Tibial artery (tissue), 4 donors: ENCODE measurements at regions not wholly inside any gene's neighbourhood (a gene's known extent, or its start where the extent isn't known, plus 50 kb on each side); places are given as distances from the start of the nearest gene placed in this dataset.

Source experiments
- DNase-seq, 2 donors: peaks; one replicate each; pipeline ENCODE4 v3.0.0-alpha.2; 2019
- H3K27ac ChIP-seq, 2 donors: fragments of 200-600 bp; sonication (generic) in 1 of 2; 1 replicate in 1 of 2; 2 replicates in 1 of 2; pipeline ENCODE4 v1.5.1; 2018 to 2019; ENCODE audit warnings: mild to moderate bottlenecking in 1 of 2
- H3K27me3 ChIP-seq, 2 donors: fragments of 200-600 bp; sonication (generic) in 1 of 2; one replicate each; pipeline versions ENCODE4 v1.5.1 to v1.6.0; 2016 to 2019
- H3K36me3 ChIP-seq, 3 donors: fragments of 200-600 bp; sonication (generic) in 2 of 3; one replicate each; pipeline ENCODE4 v1.5.1; 2016 to 2019; ENCODE audit warnings: mild to moderate bottlenecking in 2 of 3
- H3K4me1 ChIP-seq, 4 donors: fragments of 200-600 bp; sonication (generic) in 2 of 4; 1 replicate in 3 of 4; 2 replicates in 1 of 4; pipeline ENCODE4 v1.5.1; 2016 to 2019
- H3K4me3 ChIP-seq, 2 donors: fragments of 200-600 bp; sonication (generic) in 1 of 2; 1 replicate in 1 of 2; 2 replicates in 1 of 2; pipeline ENCODE4 v1.5.1; 2018 to 2019; ENCODE audit warnings: mild to moderate bottlenecking in 2 of 2
- H3K9me3 ChIP-seq, 3 donors: fragments of 200-600 bp; sonication (generic) in 1 of 3; one replicate each; pipeline ENCODE4 v1.5.1; 2016 to 2019
- intact Hi-C: fragments of 100-400 bp; cut with DNase I; formaldehyde crosslinking; loops from one replicate; pipeline ENCODE4 v1.15.0; 2023; ENCODE audit warnings: low total_unique reads
- TF ChIP-seq, protein P1 (sequence below), 2 experiments: fragments of 200-600 bp in 1 of 2; fragments of 450-650 bp in 1 of 2; IDR thresholded peaks; one replicate each; pipeline ENCODE4 v1.5.1; 2017 to 2019; ENCODE audit warnings: antibody characterized with exemption in 2 of 2, mild to moderate bottlenecking in 1 of 2, moderate library complexity in 1 of 2

DNA sequence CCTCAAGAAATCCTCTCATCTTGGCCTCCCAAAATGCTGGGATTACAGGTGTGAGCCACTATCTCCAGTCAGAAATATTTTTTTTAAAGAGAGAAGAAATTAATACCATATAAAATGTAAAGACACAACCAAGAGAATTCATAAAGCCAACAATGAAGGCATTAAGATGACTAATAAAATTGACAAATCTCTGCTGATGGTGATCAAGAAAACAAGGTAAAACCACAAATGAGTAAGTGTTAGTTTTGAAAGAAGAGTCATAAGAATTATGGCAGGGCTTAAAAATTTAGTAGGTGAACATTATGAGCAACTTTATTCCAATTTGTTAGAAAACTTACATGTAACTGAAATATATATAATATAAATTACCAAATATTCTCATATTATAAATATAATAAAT, 752.8 kb upstream of the CELF4 start:
- H3K9me3 ChIP-seq = no peaks in the 10 kb centered on the region
- H3K27me3 ChIP-seq = no peaks in the 10 kb centered on the region
- TF ChIP-seq, protein P1, sequence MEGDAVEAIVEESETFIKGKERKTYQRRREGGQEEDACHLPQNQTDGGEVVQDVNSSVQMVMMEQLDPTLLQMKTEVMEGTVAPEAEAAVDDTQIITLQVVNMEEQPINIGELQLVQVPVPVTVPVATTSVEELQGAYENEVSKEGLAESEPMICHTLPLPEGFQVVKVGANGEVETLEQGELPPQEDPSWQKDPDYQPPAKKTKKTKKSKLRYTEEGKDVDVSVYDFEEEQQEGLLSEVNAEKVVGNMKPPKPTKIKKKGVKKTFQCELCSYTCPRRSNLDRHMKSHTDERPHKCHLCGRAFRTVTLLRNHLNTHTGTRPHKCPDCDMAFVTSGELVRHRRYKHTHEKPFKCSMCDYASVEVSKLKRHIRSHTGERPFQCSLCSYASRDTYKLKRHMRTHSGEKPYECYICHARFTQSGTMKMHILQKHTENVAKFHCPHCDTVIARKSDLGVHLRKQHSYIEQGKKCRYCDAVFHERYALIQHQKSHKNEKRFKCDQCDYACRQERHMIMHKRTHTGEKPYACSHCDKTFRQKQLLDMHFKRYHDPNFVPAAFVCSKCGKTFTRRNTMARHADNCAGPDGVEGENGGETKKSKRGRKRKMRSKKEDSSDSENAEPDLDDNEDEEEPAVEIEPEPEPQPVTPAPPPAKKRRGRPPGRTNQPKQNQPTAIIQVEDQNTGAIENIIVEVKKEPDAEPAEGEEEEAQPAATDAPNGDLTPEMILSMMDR (IDR thresholded peaks at IDR 0.05) = no peak
- H3K36me3 ChIP-seq = no peaks in the 10 kb centered on the region
- DNase-seq = no peak
- H3K27ac ChIP-seq = no peak overlapping the region
- no peaks in the 10 kb centered on the region for H3K4me1 ChIP-seq
- intact Hi-C loops = no loop called here
- no peak overlapping the region for H3K4me3 ChIP-seq

DNA sequence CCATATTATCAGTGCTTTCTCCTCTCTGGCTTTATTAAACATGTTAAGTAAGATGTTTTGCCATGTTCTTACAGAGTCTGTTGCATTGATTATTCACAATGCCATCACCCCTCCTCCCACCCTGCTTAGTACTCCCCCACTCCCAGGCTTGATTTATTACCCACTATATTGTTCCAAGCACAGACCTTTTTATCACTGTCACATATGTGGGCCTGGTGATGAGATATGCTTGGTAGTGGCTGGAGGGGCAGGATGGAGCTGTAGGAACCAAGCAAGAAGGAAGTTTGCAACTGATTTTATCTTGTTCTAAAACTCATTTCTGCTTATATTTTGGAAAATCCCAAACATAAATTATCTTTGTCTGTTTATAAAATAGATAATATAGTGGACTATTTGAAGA, 748.2 kb upstream of the CELF4 start:
- Histone ChIP-seq H3K4me3 (no peak overlapping the region), H3K36me3 (no peaks in the 10 kb centered on the region), H3K27me3 (no peaks in the 10 kb centered on the region), H3K4me1 (no peaks in the 10 kb centered on the region), H3K9me3 (no peaks in the 10 kb centered on the region), H3K27ac (no peak overlapping the region)
- intact Hi-C loops = no loop called here
- TF ChIP-seq, protein P1 (IDR thresholded peaks at IDR 0.05) = no peak
- DNase-seq = no peak

DNA sequence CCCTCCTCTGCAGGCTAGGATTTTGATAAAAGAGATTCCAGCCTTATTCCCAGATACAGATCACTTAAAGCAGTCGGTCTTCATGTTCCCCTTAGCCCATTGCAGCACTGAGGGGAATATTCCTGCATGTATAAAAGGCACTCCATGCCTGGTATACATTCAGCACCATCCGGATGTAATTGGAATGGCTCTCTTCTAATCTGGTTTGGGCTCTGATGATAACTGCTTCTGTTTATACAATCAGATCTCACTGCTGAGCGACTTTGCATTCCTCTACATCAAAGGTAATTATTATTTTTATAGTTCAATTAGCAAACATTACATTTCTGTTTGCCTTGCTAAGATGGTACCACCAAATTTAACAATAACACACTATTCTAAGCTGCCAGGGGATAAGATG, 746.9 kb upstream of the CELF4 start:
- H3K9me3 ChIP-seq = no peaks in the 10 kb centered on the region
- no peaks in the 10 kb centered on the region for H3K27me3 ChIP-seq
- H3K27ac ChIP-seq = no peak overlapping the region
- no peaks in the 10 kb centered on the region for H3K4me1 ChIP-seq
- TF ChIP-seq, protein P1 (IDR thresholded peaks at IDR 0.05) = no peak
- intact Hi-C loops = no loop called here
- no peaks in the 10 kb centered on the region for H3K36me3 ChIP-seq
- DNase-seq = no peak
- no peak overlapping the region for H3K4me3 ChIP-seq

DNA sequence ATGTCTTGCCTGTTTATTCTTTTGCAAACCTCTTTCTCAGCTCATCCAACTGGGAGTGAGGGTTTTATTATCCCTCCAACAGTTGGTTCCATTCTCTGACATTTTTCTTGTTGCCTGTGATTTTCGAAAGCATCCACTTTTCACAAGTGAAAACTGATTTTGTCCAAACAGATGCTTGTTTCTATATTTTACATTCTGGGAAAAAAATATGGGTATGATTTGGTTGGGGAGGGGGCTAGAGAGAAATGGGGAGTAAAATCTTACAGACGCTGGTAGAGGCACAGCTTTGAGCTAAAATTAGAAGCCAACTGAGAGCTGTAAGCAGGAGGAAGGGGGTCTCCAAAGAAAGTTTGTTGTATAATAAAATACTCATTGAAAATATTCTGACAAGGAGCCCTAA, 745.3 kb upstream of the CELF4 start:
- intact Hi-C loops = no loop called here
- H3K4me1 ChIP-seq = no peaks in the 10 kb centered on the region
- TF ChIP-seq, protein P1 (IDR thresholded peaks at IDR 0.05) = no peak
- no peaks in the 10 kb centered on the region for H3K9me3 ChIP-seq
- no peak overlapping the region for H3K27ac ChIP-seq
- H3K27me3 ChIP-seq = no peaks in the 10 kb centered on the region
- H3K4me3 ChIP-seq = no peak overlapping the region
- no peak for DNase-seq
- no peaks in the 10 kb centered on the region for H3K36me3 ChIP-seq

DNA sequence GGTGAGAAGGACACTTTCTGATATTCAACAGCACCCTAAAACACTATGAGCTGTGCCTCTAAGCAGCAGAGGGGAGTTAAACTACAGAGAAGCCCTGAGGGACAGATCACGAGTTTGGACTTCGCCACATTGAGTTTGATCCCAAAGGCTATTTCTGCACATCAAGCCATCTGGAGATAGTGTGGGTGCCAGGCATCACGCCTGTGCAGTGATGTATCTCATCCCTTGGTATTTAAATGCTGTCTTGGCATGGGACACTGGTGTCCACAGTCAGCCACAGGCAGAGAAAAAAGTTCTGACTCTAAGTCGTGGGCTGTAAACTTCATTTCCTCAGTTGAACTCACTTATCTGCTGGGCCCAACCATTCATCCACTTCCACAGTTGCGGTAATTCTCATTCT, 742.3 kb upstream of the CELF4 start:
- TF ChIP-seq, protein P1 (IDR thresholded peaks at IDR 0.05) = no peak
- Histone ChIP-seq H3K4me1 (no peaks in the 10 kb centered on the region), H3K4me3 (no peak overlapping the region), H3K36me3 (no peaks in the 10 kb centered on the region), H3K27me3 (no peaks in the 10 kb centered on the region), H3K27ac (no peak overlapping the region), H3K9me3 (no peaks in the 10 kb centered on the region)
- intact Hi-C loops = no loop called here
- no peak for DNase-seq

DNA sequence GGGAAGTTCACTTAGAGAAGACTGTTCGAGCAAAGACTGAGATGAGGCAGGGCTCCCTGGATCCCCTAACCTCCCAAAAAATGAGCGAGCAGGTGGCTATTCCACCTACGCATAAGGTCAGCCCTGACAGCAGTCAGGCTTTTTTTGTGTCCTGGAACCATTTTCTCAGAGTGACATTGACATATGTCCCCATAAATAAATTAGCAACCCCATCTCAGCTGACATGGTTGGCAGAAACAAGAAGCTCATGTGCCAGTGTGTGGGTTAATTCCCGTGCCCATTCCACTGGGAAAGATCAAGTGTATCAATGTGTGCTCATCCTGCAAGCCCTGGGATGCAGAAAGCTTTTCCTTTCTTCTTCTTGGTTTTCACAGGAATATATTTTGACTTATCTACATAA, 740.4 kb upstream of the CELF4 start:
- Histone ChIP-seq H3K27me3 (no peaks in the 10 kb centered on the region), H3K27ac (no peak overlapping the region), H3K9me3 (no peaks in the 10 kb centered on the region), H3K4me3 (no peak overlapping the region), H3K36me3 (no peaks in the 10 kb centered on the region), H3K4me1 (no peaks in the 10 kb centered on the region)
- TF ChIP-seq, protein P1 (IDR thresholded peaks at IDR 0.05) = no peak
- intact Hi-C loops = no loop called here
- no peak for DNase-seq
